ENCODE measurements at regions not wholly inside any gene's neighbourhood (a gene's known extent, or its start where the extent isn't known, plus 50 kb on each side); places are given as distances from the start of the nearest gene placed in this dataset.

GRCh38 chr17:33910200-33910857, 344.8 kb upstream of the CCL2 start:
- TF ChIP-seq CTCF (IDR thresholded peaks at IDR 0.05; ENCODE audit: low read depth, low read length), result no peak
- no peak for TF ChIP-seq EZH2phosphoT487 (IDR thresholded peaks at IDR 0.05; ENCODE audit: low read depth)

All from OCI-LY3 (cell line).